Erythroblast (primary cell): ENCODE measurements at regions not wholly inside any gene's neighbourhood (a gene's known extent, or its start where the extent isn't known, plus 50 kb on each side); places are given as distances from the start of the nearest gene placed in this dataset.
"Not testable (repeated sequence)": the region's sequence is repeated elsewhere in the genome, so short reads cannot be mapped to it uniquely, and the experiment has no call there.

ENCODE experiments used
- DNase-seq, 2 experiments: peaks; one replicate each; lab custom pipeline; 2025; lab: John Stamatoyannopoulos, UW
- GATA1 ChIP-seq: IDR thresholded peaks from 2 replicates; pipeline ENCODE4 v1.6.1; 2011; ENCODE audit warnings: low read depth, mild to moderate bottlenecking, control low read depth, low read length, moderate library complexity
- POLR2A ChIP-seq: IDR thresholded peaks from 2 replicates; pipeline ENCODE4 v1.6.1; 2011; ENCODE audit warnings: mild to moderate bottlenecking, low read length

DNA sequence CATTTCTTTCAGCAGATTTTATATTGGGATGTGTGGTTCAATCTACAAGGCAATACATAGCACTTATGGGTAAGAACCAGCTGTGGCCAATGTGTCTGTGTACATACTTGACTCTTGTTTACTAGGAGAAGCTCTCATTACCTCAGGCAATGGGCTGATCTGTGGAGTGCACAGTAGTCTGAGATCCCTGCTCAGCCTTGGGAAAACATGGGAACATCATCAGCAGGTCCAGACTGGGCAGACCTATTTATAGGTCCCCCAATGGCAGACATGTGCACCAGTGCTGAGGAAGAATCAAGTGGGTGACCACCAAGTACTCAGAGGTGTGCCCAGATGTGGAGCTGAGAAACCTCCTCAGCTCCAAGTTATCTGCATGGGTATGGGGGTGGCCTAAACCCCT, 349.7 kb downstream of the KIF20B start:
- no peak for DNase-seq
- TF ChIP-seq POLR2A (no peak), GATA1 (no peak)

DNA sequence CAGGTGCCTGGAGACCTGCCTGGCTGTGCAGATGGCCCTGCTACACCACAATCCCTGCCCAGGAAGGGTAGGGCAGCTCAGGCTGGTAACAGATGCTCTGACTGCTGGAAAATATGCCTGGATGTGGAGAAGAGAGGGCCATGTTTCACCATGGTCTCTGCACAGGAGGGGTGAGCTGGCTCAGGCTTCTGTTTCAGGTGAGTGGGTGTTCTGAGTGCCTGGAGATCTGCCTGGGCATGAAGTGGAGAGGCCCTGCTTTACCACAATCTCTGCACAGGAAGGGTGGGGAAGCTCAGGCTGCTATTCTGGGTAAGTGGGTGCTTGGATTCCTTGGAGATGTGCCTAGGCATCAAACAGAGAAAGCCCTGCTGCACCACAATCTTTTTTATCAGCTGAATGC, 350.1 kb downstream of the KIF20B start:
- no peak for TF ChIP-seq GATA1
- no peak for TF ChIP-seq POLR2A
- no peak for DNase-seq

DNA sequence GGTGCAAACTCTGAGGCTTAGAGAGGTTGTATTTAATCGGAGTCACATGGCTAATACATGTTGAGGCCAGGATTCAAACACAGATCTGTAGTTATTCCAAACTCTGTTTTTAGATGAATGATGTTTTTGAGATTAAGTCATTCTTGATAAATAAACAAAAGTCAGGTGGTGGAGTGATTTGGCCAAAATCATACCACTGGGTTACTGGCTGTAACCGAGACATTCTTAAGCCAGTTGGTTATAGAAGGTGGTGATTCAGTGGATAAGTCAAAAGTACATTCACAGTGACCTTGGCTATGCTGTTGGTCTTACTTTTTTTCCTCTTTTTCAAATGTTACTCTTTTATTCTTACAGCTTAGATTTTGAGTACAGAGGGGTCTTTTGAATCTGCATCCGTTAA, 361.4 kb downstream of the KIF20B start:
- DNase-seq, result no peak
- TF ChIP-seq POLR2A (no peak), GATA1 (no peak)

DNA sequence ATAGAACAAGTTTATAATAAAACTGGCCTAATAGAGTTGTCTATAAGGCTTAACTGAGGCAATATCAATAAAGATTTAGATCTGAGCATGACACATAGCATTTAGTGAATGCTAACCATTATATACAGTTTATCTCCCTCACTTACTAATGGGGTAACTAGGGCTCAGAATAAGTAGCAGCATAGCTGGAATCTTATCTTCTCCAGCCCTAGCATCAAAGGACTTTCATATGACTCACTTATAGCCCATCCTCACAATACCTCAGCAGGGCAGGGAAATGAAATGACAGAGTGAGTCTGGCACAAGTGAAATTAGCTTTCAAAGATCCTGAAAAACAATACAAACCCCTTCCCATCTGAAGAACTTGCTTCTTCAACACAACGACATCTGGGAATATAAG, 362.9 kb downstream of the KIF20B start:
- TF ChIP-seq GATA1 (no peak), POLR2A (no peak)
- DNase-seq, result no peak

DNA sequence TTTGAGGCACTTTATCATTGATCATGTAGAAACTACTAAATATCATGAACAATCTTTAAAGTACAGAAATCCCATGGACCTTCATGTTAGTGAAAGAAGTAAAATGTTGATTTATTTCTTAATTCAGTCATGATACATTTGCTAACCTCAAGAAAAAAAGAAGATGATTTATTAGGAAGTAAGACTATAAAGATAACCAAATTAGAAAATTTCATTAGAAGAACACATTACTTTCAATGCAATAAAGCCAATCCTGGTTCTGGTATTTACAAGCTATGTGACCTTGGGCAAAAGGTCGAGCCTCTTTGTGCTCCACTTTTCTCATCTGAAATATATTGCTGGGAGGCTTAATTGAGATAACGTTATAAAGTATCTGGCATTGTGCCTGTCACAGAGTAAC, 365.0 kb downstream of the KIF20B start:
- DNase-seq, result no peak
- TF ChIP-seq GATA1, result no peak
- TF ChIP-seq POLR2A, result no peak

DNA sequence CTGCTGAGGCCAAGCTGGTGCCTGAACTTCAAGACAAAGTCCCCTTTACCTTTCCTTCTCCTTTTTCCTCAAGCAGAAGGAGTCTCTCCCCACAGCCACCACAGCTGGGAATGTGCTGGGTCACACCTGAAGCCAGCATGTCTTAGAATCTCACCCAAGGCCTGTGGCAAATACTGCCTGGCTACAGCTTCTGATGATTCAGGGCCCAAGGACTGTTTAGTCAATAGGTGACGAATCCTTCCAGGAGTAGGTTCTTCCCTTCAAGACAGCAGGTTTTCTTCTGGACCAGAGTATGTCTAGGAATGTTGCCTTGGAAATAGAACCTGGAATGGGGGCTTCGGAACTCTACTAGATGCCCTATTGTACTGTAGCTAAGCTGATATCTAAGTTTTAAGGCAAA, 374.6 kb downstream of the KIF20B start:
- DNase-seq, result no peak
- TF ChIP-seq GATA1 (no peak), POLR2A (no peak)

DNA sequence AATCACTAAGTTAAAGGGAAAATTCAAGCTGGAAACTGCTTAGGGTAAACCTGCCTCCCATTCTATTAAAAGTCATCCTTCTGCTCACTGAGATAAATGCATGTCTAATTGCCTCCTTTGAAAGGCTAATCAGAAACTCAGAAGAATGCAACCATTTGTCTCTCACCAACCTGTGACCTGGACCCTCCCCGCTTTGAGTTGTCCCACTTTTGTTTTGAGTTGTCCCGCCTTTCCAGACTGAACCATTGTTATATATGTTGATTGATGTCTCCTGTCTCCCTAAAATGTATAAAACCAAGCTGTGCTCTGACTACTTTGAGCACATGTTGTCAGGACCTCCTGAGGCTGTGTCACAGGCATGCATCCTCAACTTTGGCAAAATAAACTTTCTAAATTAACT, 378.4 kb downstream of the KIF20B start:
- no peak for TF ChIP-seq GATA1
- TF ChIP-seq POLR2A, result no peak
- no peak for DNase-seq

DNA sequence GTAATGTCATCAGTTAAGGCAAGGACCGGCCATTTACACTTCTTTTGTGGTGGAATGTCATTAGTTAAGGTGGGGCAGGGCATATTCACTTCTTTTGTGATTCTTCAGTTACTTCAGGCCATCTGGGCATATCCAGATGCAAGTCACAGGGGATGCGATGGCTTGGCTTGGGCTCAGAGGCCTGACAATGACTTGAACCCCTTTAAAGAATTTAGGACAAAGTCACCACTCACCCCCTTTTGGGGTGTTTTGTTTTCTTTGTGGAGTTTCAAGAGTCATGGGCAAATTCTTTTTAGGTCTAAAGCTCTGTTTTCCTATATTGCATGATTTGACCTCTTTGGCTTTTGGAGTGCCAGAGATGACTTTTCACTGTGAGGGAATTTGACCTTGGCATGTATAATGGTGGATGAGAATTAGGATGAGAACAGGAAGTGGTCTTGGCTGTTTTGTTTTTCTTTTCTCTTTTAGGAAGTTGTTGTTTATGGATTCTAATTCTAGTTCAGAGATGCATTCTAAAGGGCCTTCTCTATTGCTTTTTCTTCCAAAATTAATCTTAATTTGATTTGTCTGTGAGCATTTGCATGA, 385.3 kb downstream of the KIF20B start:
- not testable (repeated sequence) for DNase-seq

DNA sequence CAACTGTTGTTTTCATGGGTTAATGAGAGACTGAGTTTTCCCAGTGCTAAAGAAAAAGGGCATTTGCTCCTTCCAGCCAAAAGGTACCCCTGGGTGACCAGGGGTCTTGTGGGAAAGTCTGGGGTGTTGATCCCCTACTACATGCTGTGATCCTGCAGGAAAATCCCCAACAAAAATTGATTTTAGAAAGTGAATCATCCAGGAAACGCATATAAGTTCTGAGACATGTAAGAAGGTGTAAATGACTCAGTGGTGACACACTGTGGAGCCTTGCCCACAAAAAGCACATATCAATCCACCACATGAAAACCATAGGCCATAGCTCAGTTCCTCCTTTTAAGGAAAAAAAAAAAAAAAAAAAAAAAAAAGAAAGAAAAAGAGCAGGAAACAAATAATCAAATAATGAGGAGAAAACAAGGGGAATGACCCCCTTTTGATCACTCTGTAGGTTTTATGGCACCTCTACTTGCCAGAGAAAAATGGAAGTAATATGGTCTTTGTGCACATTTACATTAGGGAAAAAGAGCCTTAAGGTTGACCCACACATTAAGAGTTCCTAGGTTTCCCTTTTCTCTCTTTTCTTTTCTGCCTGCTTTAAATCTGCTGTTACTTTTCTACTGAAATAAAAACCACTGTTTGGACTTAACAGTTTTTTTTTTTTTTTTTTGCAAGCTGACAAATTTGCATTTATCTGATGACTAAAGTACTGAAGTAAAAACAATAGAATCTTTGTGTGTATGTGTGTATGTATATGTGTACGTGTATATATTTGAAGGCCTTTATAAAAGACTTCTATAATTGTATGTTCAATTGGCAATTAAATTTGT, 386.0 kb downstream of the KIF20B start:
- DNase-seq, result no peak
- TF ChIP-seq POLR2A, result no peak
- TF ChIP-seq GATA1, result no peak

DNA sequence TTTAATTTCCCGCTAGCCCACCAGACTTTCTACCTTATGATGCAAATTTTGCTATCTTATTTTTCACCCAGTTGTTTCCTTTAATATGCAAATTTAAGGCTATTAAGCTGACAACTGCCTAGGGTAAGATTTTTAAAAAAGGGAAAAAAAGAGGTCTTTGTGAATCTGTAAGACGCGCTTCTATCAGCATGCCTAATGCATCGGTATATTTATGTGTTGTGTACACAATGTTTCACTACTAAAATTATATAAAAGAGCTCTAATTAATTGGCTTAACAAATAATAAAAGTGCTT, 386.6 kb downstream of the KIF20B start:
- no peak for DNase-seq
- TF ChIP-seq GATA1, result no peak
- no peak for TF ChIP-seq POLR2A

DNA sequence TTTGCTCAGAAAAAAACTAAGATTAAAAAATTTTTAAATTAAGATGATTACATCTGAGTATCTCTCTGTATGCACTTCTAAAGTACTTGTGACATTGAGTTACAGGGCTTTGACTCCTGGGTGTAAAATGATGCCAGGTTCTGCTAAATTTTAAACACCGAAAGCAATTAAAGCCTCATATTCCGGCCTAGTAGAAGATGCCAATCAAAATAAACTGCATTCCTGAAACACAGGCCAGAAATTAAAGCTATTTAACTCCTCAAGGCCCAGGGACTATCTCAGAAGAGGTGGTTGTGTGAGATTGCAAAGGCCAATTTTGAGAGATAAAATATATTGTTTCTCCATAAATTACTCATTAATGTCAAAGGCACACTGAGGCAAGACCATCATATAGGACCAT, 388.3 kb downstream of the KIF20B start:
- TF ChIP-seq GATA1 (no peak), POLR2A (no peak)

DNA sequence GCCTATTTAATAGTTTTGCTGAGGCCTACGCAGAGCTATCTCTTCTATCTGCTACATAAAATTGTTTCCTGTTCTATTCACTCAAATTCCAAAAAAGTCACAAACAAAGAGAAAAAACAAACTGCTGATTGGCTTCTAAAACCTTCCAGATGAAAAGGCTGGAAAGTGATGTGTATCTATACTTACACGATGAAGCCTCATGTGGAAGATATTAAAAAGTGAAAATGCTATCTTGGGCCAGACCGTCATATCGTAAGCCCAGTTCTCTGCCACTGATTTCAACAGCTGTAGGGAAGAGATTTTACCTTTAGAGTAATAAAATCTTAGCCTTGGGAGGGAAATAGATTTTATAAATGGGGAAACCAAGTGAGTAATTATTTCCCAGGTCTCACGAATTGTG, 394.8 kb downstream of the KIF20B start:
- TF ChIP-seq GATA1 (no peak), POLR2A (no peak)
- DNase-seq, result no peak

More for the DNA sequence above, 388.3 kb downstream of the KIF20B start:
- no peak for DNase-seq

DNA sequence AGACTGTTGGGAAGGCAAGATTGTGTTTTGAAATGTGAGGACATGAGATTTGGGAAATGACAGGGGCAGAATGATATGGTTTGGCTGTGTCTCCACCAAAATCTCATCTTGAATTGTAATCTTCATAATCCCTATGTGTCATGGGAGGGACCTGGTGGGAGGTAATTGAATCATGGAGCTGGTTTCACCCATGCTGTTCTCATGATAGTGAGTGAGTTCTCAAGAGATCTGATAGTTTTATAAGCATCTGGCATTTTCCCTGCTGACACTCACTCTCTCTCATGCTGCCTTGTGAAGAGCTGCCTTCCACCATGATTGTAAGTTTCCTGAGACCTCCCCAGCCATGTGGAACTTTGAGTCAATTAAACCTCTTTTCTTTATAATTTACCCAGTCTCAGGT, 406.2 kb downstream of the KIF20B start:
- DNase-seq, result not testable (repeated sequence)

DNA sequence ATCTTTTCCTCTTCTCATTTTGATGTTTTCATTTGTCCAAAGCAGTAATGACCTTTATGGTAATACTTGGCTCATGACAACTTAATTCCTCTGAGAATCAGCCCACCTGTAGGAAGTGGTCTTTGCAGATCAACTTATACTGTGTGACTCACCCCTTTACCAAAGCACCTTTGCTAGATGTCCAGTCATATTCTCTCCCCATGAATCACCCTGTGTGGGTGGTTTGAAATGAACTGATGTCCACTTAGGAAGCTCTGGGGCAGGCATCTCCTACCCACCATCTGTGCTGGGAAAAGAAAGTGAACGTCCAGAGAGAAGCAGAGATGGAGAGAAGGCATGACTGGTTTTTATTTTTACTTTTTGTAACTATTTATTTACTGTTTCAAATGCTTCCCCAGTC, 410.3 kb downstream of the KIF20B start:
- no peak for DNase-seq
- TF ChIP-seq POLR2A (no peak), GATA1 (no peak)

DNA sequence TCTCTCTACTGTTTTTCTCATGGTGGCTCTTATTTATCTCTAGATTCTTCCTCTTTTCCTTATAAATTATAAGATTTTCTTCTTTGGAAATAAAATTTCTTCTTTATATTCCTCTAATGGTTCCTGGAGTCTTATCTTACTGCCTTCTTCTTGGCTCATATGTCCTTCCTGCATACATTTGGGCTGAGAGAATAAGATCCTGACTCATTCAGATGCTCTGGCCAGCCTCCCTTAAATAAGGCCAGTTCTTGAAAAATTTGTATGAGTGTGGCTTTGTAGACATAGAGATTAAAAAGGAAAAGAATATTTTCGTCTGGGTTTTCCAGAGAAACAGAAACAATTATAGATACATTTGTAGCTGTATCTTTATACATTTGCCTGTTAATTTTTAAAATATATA, 411.3 kb downstream of the KIF20B start:
- no peak for DNase-seq
- TF ChIP-seq POLR2A (no peak), GATA1 (no peak)

DNA sequence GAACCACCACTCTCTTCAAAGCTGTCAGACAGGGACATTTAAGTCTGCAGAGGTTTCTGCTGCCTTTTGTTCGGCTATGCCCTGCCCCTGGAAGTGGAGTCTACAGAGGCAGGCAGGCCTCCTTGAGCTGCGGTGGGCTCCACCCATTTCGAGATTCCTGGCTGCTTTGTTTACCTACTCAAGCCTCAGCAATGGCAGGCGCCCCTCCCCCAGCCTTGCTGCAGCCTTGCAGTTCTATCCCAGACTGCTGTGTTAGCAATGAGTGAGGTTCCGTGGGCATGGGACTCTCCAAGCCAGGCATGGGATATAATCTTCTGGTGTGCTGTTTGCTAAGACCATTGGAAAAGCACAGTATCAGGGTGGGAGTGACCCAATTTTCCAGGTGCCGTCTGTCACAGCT, 417.2 kb downstream of the KIF20B start:
- not testable (repeated sequence) for DNase-seq

DNA sequence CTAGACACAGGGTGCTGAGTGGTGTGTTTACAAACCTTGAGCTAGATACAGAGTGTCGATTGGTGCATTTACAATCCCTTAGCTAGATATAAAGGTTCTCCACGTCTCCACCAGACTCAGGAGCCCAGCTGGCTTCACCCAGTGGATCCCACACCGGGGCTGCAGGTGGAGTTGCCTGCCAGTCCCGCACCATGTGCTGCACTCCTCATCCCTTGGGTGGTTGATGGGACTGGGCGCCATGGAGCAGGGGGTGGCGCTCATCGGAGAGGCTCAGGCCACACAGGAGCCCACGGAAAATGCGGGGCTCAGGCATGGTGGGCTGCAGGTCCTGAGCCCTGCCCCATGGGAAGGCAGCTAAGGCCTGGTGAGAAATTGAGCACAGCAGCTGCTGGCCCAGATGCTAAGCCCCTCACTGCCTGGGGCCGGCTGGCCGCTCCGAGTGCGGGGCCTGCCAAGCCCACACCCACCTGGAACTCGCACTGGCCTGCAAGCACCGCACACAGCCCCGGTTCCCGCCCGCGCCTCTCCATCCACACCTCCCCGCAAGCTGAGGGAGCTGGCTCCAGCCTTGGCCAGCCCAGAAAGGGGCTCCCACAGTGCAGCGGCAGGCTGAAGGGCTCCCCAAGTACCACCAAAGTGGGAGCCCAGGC, 418.4 kb downstream of the KIF20B start:
- DNase-seq, result not testable (repeated sequence)
